NCI-H2227 (cell line): ENCODE measurements at regions not wholly inside any gene's neighbourhood (a gene's known extent, or its start where the extent isn't known, plus 50 kb on each side); places are given as distances from the start of the nearest gene placed in this dataset.

Experiments used
- DNase-seq: peaks from one replicate; lab custom pipeline; 2025; ENCODE audit not compliant: unreplicated experiment; lab: John Stamatoyannopoulos, UW

DNA sequence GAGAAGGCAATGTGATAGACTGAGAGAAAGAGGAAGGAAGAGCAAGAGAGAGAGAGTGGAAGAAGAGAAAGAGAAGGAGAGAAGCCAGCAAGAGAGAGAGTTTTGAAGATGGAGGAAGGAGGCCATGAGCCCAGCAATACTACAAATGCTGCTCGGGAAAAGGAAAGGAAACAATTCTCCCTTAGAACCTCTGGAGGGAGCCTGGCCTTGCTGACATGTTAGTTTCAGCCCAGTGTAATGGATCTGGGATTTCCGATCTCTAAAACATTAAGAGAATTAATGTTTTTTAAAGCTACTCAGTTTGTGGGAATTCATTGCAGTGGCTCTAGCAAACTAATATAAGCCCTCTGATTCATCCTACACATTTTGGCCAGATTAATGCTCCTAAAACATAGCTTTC is 206.8 kb upstream of the MTPN start:
- DNase-seq: no peak

DNA sequence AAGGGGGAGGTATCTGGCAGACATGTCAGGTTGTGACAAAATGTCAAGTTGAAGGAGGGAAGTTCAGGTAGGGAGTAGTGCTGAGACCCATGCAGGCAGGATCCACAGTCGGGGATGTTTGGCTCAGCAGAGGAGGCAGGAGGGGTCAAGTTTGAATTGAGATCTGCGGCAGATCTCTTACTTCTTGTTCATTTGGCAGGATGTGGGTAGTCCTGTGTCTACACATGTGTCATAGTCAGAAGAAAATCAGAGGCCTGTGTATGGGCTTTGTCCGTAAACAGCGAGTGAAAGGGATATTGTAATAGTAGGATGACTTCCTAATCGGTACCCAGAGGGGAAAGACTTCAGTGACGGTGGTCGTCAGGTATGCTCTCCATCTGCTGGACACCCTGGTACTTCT is 203.8 kb upstream of the MTPN start:
- no peak for DNase-seq

- DNase-seq: peak; percentile 42
These were observed 202.9 kb upstream of the MTPN start for GRCh38 chr7:136179851-136180721.

GRCh38 chr7:136179154-136179553 is 202.0 kb upstream of the MTPN start:
- DNase-seq: no peak

- DNase-seq: no peak
These were observed 197.4 kb upstream of the MTPN start for GRCh38 chr7:136174477-136175125.

DNA sequence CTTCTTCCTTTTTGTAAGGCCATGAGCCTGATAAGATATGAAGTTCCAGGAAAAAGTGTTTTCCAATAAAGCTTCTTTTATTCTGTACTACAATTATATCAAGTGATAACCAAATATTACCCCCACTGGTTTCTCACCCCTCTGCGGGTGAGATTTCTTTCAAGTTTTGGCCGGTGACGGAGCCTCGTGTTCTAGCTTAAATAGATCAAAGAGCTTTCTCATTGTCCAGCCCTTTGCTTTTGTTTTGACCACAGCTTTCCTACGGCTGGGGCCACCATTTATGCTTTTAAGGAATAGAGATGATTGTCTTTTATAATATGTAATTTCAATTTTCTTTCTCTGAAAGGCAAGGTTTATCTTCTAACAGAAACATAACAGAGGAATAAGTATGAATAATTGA is 196.7 kb upstream of the MTPN start:
- DNase-seq: no peak

DNA sequence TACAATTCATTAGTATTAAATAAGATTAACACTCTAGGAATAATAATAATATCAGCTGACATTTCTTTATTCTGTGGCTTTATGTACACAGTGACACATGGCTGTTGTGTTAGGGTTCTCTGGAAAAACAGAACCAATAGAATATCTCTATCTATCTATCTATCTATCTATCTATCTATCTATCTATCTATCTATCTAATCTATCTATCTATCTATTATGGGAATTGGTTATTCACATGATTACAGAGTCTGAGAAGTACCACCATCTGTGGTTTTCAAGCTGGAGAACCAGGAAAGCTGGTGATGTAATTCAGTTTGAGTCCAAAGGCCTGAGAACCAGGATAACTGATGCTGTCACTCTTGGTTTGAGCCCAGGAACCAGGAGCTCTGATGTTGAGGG is 194.1 kb upstream of the MTPN start:
- DNase-seq: no peak

DNA sequence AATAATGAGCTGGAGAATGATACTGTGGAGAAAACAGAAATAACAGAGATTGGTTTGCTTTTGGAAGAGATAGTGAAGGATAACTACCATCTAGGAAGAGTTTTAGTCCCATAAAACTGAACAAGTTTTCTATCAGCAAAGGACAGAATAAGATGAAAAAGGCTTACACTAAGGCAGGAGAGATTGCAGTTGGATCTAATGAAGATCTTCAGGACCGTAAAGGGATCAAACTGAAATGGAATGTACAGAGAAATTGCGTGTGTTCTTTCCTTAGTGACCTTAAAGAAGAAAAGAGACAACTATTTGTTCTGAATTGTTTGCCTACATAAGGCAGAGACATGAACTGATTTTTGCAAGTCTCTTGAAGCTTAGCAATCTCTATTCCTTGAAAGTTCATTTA is 191.7 kb upstream of the MTPN start:
- DNase-seq: no peak

- no peak for DNase-seq
These were observed 190.8 kb upstream of the MTPN start for GRCh38 chr7:136167991-136168390.

- DNase-seq: no peak
These were observed 189.4 kb upstream of the MTPN start for GRCh38 chr7:136166521-136166920.

DNA sequence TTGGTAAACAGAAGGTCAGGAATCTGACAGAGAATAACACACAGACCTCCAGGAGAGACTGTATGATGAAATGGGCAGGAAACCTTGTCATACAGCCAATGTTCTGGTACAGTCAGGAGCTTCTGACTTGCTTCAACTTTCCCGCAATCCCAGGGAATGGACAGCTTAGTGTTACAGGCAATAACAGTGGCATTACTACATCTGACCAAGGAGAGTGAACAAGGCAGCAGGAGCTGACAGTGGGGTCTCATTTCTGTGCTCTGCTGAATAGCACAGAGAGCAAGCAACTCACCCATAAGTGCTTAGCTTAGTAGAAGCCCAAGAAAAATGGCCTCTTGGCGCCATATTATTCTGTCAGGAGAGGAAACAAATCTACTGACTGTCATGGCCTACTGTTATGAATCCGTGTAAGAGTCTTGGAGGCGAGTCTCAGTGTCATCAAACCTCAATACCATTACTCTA is 186.2 kb upstream of the MTPN start:
- no peak for DNase-seq

DNA sequence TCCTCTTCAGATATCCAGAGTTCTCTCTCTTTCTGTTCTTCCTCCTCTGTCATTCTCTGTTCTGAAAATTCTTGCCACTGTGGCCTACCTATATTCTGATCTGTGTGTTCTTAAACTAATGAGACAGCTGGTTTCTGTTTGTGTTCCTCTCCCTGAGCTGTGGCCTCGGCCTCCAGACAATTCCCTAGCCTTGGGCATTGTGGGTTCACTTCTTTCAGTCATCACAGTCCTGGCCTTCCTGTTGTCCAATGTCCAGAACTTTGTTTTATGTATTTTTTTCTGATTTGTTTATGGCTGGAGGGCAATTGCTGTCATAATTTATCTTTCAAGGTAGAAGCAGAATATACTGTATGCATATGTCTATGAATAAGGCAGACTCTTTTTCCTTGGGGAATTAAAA is 173.2 kb upstream of the MTPN start:
- DNase-seq: no peak

GRCh38 chr7:136148920-136149319 is 171.8 kb upstream of the MTPN start:
- no peak for DNase-seq

- no peak for DNase-seq
These were observed 169.8 kb upstream of the MTPN start for GRCh38 chr7:136146925-136147324.

DNA sequence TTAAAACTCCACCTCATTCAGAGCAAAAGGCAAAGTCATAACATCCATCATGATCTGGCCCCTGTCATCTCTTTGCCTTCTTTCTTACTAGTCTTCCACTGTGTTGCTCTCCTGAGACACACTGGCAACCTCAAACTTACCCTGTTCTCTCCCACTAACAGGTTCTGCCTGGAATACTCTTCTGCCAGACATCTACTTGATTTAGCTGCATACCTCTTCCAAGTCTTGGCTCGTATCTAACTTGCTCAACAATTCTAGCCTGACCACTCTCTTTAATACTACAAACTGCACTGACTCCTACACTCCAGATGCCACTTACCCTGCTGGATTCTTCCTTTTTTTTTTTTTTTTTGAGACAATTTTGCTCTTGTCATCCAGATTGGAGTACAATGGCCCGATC is 167.0 kb upstream of the MTPN start:
- no peak for DNase-seq

DNA sequence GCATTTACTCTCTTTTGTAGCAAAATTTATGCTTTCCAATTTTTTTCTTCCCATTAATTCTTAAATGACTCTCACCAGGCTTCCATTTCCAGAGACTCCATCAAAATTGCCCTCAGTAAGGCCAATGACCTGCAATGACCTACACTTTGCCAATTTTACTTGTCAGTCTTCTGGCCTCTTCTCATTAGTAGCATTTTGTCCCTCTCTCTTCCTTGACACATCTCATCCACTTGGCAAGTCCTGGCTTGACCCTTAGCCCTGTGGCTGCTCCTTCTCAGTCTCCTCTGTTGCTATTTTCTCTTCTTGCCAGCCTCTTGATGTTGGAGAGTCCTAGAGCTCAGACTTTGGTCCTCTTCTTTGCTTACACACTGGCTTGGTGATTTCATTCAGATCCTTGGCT is 166.1 kb upstream of the MTPN start:
- no peak for DNase-seq

DNA sequence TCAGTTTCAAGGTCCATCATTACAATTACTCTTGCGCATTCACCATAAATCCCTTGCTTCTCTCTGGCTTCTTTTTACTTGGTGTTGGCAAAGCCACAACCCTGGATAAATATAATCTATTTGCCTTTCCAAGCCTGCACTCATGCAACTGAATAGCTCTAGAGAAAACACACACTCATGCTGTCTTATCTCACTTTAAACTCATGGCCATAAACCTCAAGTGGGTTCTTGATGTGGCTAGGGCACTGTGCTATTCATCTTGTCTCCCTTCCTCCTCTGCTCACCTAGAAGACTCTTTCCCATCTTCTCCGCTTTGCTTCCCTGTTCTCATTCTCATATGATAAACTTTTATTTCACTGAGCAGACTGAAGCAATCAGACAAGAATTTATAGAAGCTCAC is 165.4 kb upstream of the MTPN start:
- no peak for DNase-seq

DNA sequence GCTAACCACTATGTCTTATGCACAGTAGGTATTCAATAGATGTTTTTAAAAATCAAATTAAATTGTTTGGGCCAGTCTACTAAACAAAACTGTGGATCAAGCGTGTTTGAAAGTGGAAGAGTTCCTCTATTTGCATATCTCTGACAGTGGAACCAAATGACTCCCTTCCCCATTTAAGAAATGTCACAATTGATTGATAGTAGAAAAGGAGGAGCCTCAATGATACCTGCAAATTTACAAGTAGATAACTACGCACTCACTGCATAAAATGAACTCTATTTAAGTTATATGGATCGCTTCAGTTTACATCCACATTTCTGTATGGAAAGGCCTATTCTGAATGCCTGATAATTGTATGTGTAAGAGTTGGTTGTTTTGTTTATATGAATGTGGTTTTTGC is 163.3 kb upstream of the MTPN start:
- DNase-seq: no peak

- peak; percentile 36 for DNase-seq
These were observed 162.3 kb upstream of the MTPN start for GRCh38 chr7:136139417-136139816.

DNA sequence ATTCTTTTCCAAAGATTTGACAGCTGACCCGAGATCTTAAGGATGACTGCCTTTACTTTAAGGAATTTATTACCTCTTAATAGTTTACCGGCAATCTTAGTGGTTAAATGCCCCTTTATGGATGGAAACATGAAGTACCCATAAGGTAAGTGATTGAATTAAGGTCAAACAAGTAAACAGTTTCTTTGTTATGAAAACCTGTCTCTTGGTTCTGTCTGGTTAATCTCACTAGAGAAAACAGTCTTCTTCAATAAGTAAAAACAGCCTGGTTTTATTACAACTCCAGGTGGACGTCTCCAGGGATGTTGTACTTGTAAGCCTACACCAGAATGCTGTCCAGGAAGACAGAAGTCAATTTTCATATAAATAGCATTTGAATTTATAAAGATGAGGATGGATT is 161.8 kb upstream of the MTPN start:
- DNase-seq: no peak

GRCh38 chr7:136136906-136137454 is 159.8 kb upstream of the MTPN start:
- no peak for DNase-seq

DNA sequence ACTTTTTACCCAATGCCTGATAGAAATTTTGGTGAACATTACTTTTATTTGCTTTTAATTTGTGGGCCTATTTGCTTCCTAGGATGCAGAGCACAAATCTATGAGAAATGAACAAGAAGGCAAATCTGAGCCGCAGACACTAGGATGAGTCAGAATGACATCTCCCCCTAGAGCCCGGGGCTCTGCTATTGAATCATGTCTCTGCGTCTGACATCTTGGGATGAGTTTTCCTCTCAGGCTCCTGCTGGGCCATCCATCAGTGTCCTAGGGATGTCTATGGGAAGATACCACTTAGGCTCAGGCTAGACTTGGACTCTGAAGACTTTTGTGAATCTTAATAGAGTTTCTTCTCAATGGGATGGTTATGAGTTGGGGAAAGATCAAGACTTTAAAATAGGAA is 157.3 kb upstream of the MTPN start:
- peak; percentile 53 for DNase-seq
